ENCODE measurements at regions not wholly inside any gene's neighbourhood (a gene's known extent, or its start where the extent isn't known, plus 50 kb on each side); places are given as distances from the start of the nearest gene placed in this dataset.

DNA sequence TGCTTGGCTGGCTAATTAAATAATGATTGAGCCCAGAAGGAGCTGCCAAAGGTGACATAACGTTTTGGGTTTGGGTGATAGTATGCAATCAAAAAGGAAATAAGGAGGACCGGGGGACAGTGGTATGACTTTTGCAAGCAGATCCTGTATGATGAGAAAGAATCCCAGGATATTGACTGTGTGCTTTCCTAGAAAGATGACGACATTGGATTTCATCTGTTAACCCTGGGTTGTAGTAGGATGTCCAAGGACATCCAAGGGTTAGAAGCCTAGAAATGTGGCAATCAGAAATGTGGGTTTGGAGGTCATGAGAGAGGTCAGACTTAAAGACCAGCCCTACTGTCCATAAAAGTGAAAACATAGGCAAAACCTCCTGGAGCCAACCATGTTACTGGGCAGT is 50.3 kb upstream of the HMHB1 start:
- TF ChIP-seq, protein P1, sequence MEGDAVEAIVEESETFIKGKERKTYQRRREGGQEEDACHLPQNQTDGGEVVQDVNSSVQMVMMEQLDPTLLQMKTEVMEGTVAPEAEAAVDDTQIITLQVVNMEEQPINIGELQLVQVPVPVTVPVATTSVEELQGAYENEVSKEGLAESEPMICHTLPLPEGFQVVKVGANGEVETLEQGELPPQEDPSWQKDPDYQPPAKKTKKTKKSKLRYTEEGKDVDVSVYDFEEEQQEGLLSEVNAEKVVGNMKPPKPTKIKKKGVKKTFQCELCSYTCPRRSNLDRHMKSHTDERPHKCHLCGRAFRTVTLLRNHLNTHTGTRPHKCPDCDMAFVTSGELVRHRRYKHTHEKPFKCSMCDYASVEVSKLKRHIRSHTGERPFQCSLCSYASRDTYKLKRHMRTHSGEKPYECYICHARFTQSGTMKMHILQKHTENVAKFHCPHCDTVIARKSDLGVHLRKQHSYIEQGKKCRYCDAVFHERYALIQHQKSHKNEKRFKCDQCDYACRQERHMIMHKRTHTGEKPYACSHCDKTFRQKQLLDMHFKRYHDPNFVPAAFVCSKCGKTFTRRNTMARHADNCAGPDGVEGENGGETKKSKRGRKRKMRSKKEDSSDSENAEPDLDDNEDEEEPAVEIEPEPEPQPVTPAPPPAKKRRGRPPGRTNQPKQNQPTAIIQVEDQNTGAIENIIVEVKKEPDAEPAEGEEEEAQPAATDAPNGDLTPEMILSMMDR (IDR thresholded peaks at IDR 0.05; ENCODE audit: low read depth, low read length, poor library complexity, severe bottlenecking): no peak
- TF ChIP-seq EZH2phosphoT487 (IDR thresholded peaks at IDR 0.05; ENCODE audit: borderline replicate concordance, low read length): no peak

Data from DOHH2 (cell line).